UCSD-AML1 (cell line): ENCODE measurements at regions not wholly inside any gene's neighbourhood (a gene's known extent, or its start where the extent isn't known, plus 50 kb on each side); places are given as distances from the start of the nearest gene placed in this dataset.

Source experiments
- DNase-seq: peaks from one replicate; lab custom pipeline; 2025; ENCODE audit not compliant: unreplicated experiment; lab: John Stamatoyannopoulos, UW

GRCh38 chr4:31051565-31051964, 331.4 kb downstream of the PCDH7 start:
- no peak for DNase-seq

DNA sequence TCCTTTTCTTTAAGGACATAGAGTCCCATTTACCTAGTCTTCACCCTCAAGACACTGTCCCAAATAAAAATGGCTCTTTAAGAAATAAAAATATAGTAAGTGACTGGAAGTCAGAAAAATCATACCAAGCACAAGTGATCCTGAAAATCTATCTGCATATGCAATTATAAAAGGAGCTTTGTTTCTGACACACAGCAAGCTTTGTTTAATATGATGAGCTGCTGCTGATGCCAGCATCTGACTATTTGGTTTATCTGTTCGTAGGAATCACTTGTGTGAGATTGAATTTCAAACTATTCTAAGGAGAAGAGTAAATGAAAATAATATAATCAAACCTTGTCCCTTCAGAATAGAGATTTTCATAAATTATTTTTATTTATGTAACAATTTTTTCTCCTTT, 332.4 kb downstream of the PCDH7 start:
- no peak for DNase-seq

GRCh38 chr4:31053451-31053850, 333.3 kb downstream of the PCDH7 start:
- DNase-seq, result no peak

GRCh38 chr4:31054295-31054694, 334.1 kb downstream of the PCDH7 start:
- no peak for DNase-seq

DNA sequence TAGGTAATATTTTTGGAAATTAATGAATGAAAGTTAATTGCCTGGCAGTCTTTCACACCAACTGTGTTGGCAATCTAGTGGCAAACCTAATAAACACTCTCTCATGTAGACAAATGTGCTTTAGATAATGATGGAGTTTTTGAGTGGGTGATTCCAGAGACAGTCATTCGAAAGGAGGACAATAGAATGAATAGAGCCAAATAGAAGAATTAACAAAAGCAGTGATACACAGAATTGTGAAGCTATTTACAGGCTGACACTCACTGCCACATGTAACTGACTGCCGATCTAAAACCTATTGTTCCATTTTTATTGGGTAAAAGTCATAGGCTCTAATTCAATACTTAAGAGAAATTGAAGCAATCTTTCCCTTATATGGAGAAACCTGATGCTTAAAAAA, 338.5 kb downstream of the PCDH7 start:
- DNase-seq, result no peak

DNA sequence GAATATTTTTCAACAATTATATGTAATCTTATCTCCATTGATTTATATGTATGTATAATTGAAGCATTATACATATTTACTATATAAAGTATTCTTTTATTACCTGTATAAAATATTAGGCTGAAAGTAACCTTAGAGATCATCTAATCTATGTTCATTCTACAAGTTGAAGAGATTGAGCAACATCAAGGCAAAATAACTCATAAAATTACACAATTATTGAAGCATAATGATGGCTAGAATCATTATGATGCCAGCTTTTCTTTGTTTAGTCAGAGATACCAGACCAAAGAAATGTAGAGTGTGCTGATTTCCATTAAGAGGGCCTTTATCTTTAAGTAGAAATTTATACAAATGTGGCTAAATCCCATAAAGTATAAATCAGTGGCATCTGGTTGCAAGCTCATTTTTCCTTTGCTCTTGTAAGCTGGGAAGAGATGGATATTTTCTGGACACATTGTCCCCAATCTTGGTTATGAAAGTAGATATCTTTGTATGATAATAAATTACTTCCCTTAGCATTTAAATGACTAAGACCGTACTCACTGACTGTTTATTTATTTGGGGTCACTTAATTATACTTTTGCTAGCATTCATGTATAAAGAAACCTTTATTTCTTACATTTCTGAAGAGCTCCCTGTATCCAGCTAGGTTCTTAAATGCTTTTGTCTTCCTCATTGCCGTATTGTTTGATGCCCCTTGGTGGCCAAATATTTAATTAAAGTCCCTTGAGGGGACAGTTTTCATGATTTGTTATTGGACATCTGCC, 339.8 kb downstream of the PCDH7 start:
- no peak for DNase-seq

DNA sequence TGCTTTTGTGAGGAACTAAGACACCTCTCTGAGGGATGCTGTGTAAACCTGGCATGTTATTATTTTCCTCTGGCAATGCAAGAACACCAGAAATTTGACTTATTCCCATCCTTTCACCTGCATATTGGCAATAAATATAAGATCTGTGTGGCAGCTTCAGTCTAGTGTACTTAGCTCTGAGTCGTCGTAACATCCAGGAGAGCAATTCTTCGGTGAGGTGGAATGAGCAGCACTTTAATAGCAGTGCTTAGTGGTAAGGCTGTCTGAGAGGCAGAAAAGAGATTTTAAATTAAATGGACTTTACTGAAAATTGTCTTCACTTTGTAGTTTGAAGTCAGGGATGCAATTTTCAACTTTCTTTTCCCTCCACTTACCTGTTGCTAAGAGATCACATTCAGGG, 344.9 kb downstream of the PCDH7 start:
- no peak for DNase-seq

DNA sequence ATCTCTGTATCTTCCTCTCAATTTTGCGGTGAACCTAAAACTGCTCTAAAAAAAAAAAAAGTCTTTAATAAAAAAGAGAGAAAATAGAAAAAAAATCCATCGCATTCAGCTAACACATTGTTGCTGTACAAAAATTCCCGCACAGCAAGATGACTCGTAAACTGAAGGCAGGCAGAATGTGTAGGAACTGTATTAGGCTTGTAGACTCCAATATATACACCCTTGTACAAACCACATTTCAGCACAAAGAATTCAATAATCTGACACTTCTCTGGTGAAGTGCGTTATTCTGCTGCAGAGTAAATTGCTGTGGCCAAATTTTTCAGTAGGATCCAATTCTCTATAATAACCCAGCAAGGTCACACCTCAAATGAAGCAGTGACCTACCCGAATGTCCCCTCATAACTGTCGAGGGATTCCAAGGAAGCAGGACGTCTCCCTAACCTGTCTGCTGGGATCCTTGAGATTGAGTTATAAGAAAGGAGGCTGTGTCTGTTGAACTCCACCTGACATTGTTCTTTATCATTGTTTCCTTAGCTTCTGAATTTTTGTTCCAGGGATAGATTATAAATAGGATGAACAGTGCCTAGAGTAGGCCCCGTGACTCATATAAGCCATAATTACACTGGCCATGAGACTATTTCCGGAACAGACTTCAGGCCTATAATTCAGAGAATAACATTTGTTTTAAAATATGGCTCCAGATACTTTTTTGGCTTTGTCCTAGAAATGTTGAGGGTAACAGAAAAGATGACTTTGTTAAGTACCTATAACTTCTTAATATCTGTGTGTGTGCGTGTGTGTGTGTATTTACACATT, 348.3 kb downstream of the PCDH7 start:
- DNase-seq, result no peak

GRCh38 chr4:31069151-31069550, 349.0 kb downstream of the PCDH7 start:
- DNase-seq, result no peak

- no peak for DNase-seq
Observed at GRCh38 chr4:31071508-31072486, 351.6 kb downstream of the PCDH7 start.

DNA sequence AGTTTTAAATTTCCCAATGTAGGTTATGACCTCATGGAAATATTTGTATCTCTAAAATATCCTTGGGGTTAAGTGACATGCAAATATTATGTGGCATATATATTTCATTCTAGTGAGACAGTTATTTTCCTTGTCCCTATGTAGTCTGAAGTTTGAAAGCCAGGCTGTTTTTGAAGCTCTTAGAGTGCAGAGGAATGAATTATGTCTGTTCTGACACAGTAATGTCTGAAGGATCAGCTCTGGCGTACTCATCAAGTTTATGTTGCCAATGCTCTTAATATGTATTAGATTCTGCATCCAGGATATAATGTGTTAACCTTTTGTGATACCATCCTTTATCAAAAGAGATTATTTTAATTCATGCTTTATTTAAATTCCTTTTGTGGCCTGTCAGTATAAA, 355.8 kb downstream of the PCDH7 start:
- no peak for DNase-seq

DNA sequence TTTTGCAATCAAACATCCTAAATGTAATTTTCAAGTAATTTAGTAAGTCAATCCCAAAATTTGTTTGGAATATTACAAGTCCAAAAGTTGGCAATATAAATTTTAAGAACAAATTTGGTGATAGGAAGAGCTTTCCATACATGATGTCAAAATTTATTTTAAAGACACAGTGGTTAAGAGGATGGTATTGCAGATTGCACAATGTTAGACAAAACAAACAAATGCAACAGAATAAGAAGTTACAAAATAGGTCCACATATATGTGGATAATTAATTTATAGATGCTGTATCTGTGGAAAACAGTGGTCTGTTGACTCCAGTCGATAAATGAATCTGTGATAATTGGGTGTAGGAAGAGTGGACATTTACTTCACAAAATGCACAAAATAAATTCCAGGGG, 358.5 kb downstream of the PCDH7 start:
- DNase-seq, result no peak

DNA sequence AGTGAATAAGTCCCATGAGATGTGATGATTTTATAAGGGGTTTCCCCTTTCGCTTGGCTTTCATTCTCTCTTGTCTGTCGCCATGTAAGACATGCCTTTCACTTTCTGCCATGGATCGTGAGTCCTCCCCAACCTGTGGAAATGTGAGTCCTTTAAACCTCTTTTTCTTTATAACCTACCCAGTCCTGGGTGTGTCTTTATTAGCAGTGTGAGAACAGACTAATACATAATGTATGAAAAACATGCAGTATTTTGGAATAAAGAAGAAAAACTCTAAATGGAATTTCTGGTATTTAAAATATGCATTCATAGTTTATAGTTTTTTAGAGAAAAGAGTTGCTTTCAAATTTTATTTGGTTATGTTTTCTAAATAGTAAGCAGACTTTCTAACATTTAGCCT, 360.7 kb downstream of the PCDH7 start:
- DNase-seq, result no peak

DNA sequence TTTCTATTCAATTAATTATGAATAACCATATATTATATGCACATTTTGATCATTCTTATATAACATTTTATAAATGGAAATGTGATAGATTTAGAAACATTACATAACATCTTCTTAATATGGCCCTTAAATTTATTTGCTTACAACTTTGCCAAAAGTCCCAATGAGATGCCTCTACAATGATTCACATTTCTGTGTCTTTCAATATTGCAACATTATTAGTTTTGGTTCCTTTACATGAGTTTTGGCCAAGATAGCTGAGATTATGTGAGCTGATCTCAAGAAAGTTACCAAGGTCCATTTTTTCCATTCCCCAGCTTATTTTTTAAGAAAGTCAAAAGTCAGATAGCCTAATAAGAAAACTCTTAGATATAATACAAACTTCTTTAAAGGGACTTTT, 361.2 kb downstream of the PCDH7 start:
- no peak for DNase-seq

DNA sequence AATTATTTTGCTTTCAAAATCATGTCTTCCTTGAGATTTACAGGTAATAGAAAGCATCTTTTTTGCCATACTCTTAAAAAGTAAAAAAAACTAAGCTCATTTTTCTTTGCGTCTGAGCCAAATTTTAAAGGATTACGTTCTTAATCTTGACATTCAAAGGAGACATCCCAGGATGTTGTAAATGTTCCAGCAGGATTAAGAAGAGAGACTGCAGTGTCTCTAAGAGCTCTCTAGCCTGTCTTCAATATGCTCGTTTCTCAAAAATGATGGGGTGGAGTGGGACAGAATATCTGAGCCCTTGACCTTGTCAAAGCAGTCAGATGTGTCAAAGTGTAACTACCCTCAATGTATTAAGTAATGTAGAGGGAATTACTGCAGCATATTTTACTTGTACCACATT, 363.3 kb downstream of the PCDH7 start:
- no peak for DNase-seq

DNA sequence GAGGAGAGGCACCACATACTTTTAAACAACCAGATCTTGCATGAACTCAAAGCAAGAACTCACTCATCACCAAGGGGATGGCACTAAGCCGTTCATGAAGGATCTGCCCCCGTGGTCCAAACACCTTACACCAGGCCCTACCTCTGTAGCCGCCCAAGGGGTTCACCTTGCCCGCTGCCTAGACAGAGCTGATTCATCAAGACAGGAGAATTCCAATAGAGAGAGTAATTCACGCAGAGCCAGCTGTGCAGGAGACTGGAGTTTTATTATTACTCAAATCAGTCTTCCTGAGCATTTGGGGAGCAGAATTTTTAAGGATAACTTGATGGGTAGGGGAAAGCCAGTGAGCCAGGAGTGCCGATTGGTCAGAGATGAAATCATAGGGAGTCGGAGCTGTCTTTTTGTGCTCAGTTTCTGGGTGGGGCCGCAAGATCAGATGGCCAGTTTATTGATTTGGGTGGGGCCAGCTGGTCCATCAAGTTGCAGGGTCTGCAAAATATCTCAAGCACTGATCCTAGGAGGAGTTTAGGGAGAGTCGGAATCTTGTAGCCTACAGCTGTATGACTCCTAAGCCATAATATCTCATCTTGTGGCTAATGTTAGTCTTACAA, 364.7 kb downstream of the PCDH7 start:
- DNase-seq, result no peak

DNA sequence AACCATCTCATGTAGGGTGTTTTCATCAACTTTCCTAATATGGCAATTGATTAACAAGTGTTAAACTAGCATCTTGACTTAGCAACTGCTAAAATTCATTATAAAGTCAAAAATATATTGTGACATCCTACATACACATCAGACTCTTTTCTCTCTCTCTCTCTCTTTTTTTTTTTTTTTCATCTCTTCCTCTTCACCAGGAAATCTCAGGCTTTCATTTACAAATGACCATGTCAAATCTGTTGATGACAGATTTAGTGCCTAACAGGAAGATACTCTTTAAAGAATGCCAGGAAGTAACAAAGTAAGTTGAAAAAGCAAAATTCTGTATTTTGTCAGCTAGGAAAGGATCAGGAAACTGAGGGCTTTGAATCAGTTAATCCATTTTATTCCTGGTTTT, 365.5 kb downstream of the PCDH7 start:
- no peak for DNase-seq

- DNase-seq, result no peak
Observed at GRCh38 chr4:31086756-31087330, 366.7 kb downstream of the PCDH7 start.

DNA sequence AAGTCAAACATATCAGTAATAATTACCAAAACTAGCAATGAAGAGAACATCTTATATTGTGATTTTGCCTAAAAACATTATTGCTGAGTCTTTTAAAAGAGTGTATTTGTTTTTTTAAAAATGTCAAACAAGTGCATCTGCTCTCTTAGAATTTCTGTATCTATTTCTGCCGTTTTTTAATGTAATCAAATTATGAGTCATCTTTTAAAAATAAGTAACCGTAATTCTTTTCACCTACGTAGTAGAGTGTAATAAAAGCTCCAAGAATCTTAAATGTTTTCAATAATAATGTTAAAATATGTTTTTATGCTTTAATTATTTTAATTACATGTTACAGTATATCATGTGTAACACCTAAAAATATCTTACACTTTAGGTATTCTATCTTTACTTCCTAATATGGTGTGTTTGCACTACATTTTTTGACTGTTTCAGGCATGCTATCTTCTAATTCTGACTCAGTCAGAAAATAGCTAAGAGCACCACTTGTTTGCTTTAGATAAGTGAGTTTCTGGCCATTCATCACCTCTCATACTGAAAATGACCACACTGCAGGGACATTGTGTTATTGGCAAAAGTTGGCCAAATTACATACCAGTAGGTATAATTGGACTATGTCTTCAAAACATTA, 368.5 kb downstream of the PCDH7 start:
- no peak for DNase-seq

- DNase-seq, result no peak
Observed at GRCh38 chr4:31089815-31090214, 369.6 kb downstream of the PCDH7 start.
